GM12878 (cell line): ENCODE measurements at regions not wholly inside any gene's neighbourhood (a gene's known extent, or its start where the extent isn't known, plus 50 kb on each side); places are given as distances from the start of the nearest gene placed in this dataset.

Experiments
- E2F8 ChIP-seq: fragments of 450-650 bp; IDR thresholded peaks from 2 replicates; pipeline ENCODE4 v1.6.1; 2018; ENCODE audit warnings: mild to moderate bottlenecking, low read depth, moderate library complexity; ENCODE audit not compliant: partially characterized antibody
- GABPA ChIP-seq: IDR thresholded peaks from 2 replicates; pipeline ENCODE4 v1.6.1; 2014; ENCODE audit warnings: antibody characterized with exemption, low read depth, mild to moderate bottlenecking, inconsistent platforms
- IRF3 ChIP-seq: fragments of 450-650 bp; IDR thresholded peaks from 2 replicates; pipeline ENCODE4 v1.6.1; 2014; ENCODE audit warnings: mild to moderate bottlenecking
- JUND ChIP-seq: IDR thresholded peaks from 2 replicates; pipeline ENCODE4 v1.6.1; 2012; ENCODE audit warnings: low read depth, mild to moderate bottlenecking, low read length, improper control_type of control experiment, moderate library complexity
- KDM1A ChIP-seq: fragments of 200-600 bp; sonication (generic); IDR thresholded peaks from 2 replicates; pipeline ENCODE4 v1.6.1; 2016; ENCODE audit warnings: borderline replicate concordance
- NR2C2 ChIP-seq: IDR thresholded peaks from 2 replicates; pipeline ENCODE4 v1.6.1; 2011; ENCODE audit warnings: borderline replicate concordance, low read depth; ENCODE audit not compliant: control insufficient read depth, insufficient read length
- PAX8 ChIP-seq: fragments of 450-650 bp; IDR thresholded peaks from 2 replicates; pipeline ENCODE4 v1.6.1; 2017; ENCODE audit warnings: mild to moderate bottlenecking, moderate library complexity
- SMAD5 ChIP-seq: IDR thresholded peaks from 2 replicates; pipeline ENCODE4 v1.6.1; 2016; ENCODE audit warnings: antibody characterized with exemption, low read depth
- SUPT20H ChIP-seq: IDR thresholded peaks from 2 replicates; pipeline ENCODE4 v1.6.1; 2011; ENCODE audit warnings: low read depth, mild to moderate bottlenecking, low read length, moderate library complexity, borderline replicate concordance; ENCODE audit not compliant: control insufficient read depth
- ZNF217 ChIP-seq: fragments of 450-650 bp; IDR thresholded peaks from 2 replicates; pipeline ENCODE4 v1.6.1; 2017; ENCODE audit warnings: antibody characterized with exemption, mild to moderate bottlenecking

- TF ChIP-seq E2F8 (no peak), ZNF217 (no peak), NR2C2 (no peak), PAX8 (no peak), GABPA (no peak), SMAD5 (no peak), JUND (no peak), KDM1A (no peak), SUPT20H (no peak), IRF3 (no peak)
These were observed 554.1 kb downstream of the GOLGA6L6 start (continued) for GRCh38 chr15:19987389-19988048.
